ENCODE measurements at regions not wholly inside any gene's neighbourhood (a gene's known extent, or its start where the extent isn't known, plus 50 kb on each side); places are given as distances from the start of the nearest gene placed in this dataset.

DNA sequence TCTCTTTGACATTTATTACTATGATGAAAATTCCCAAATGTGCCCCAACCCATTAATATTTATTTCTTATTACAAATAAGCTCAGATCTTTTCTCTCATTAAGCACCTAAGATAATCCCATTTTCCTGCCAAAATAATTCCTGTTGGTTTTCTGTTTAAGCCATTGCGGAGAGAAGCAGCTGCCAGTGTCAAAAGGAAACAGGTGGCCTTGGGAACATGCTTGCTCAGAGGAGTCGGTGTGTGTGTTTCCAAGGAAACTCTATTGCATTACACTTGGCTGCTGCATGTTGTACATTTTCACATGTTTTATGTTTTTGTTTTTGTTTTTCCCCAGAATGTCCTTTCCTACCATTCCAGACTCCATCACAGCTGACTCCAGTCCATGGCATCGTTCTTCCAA lies 56.4 kb downstream of the CD24 start:
- ChIA-PET POLR2A (no interaction called here), CTCF (no interaction called here)

DNA sequence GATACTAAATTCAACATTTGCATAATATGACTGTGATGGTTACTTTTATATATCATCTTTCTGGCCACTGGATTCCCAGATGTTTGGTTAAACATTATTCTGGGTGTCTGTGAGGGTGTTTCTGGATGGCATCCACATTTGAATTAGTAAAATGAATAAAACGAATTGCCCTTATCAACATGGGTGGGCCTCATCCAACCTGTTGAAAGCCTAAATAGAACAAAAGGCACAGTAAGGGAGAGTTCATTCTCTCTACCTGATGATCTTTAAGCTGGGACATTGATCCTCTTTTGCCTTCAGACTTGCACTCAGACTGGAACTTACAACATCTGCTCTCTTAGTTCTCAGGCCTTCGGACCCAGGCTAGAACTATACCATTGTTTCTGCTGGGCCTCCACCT lies 57.6 kb downstream of the CD24 start:
- POLR2A ChIA-PET = no interaction called here

DNA sequence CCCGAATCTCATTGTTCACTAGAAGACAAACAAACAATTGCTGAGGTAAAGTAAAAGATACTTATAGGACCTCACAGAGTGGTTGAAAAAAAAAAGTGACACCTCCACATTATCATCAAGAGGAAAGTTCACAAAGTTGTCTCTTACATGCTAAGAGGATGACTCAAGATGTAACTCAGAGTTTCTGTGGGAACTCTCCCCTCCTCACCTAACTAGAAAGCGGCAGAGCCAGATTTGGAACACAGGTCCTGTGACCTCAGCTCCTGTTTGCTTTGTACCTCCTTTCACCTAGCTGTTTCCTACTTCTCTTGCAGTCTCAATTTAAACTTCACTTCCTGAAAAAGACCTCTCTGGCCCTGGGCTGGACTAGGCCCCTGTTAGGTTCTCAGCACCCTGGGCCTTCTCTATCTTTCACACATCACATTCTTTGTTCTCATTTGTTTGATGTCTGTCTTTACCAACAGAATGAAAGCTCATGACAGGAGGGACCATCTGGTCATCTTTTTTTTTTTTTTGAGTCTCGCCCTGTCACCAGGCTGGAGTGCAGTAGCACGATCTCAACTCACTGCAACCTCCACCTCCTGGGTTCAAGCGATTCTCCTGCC lies 60.8 kb downstream of the CD24 start:
- ChIA-PET POLR2A (no interaction called here), CTCF (interaction anchor here (0.6 kb wide), 1 partner anchor 49 kb away, joined by 3 read pairs; no protein-coding TSS in a partner anchor)

More for the DNA sequence above, 57.6 kb downstream of the CD24 start:
- CTCF ChIA-PET = no interaction called here

DNA sequence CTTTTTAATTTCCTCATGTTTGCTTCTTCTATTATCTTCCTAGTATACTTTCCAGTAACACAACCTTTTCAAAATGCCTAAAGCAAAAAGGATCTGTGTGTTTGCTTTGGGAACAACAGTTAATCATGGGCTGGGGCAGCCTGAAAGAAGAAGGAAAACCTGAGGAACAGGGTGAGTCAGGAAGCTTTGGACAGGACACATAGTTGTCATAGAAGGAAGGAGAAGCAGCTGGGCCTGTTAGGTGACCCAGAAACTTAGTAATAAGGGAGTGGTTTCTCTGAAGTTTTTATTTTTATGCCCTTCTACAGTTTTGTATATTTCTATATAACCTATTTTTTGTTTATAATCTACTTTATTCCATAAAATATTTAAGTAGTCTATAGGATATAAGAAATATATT lies 61.4 kb downstream of the CD24 start:
- ChIA-PET CTCF (no interaction called here), POLR2A (no interaction called here)

DNA sequence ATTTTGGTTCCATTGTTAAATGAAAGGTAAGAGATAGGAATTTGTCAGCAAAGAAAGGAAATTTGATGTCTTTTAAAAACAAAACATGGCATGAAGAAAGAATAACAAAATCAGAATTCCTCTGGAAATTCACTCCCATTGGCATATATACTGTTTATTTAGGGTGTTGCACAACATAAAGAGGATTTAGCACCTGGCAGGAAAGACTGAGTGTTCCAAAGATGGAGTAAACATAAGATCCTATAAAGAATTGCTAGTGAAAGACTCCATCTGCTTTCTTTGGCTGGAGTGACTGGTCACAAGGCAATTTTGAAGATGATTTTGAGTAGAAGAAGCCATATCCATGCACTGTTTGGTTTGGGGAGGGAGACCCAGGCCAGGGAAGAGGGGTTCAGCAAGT lies 62.4 kb downstream of the CD24 start:
- CTCF ChIA-PET = no interaction called here
- POLR2A ChIA-PET = no interaction called here

DNA sequence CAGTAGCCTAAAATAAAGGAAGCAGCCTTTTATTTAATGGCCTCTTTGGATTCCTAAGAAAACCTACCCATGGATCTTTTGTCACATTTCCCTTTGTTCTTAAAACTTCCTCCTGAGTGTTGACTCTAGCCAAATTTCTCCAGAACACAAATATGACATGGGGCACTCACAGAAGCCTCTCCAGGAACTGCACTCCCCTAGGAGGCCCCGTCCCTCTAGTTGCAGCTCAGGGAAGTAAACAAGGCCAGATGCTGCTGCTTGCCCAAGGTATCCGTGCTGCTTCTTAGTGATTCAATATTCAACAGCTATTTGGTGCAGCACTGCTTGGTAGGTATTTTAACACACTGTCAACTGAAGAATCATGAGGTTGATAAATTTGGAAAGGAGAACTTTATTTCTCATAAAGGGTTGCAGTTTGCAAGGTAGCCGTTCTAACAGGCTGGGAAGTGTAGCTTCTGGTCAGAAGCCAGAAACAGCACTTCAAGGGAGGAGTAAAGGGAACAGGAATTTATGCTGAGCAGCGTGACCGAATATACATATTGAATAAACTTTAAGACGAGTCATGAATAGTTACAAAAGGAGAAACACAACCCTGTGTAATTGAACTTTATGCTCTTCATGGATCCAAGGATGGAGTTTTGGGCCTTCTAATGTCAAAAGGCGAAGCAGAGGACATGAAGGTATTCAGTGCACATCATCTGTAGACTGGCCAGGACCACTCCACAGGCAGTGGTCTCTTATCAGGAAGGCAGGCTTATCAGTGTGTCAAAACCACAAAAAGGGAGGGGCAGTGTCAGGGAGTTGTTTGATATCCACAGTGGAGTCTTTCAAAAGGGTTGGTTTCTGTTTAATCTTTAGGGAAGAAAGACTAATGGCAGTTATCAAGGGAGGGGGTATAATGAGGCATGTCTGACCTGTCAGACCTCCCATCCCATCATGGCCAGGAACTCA lies 63.3 kb downstream of the CD24 start:
- CTCF ChIA-PET = no interaction called here
- POLR2A ChIA-PET = no interaction called here

DNA sequence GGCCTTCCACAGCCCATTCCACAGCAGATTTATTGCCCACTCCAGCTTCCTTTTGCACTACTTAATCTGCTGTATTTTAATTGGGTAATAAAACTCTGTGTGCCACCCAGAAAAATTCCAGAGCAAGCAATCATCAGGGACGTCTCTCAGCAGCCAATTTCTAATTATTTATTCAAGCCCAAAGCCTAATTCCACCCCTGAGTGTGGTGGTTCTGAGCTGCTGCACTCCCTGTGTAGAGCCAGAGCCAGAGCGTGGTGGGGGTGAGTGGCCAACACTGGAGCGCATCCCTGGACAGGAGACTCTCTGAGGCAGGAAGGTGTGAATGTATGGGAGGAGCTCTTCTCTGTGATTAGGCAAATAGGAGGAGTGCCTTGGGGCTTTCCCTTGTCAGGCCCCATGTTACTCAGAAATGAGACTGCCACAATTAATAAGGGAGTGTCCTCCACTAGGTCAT lies 66.1 kb downstream of the CD24 start:
- CTCF ChIA-PET = no interaction called here
- POLR2A ChIA-PET = no interaction called here

DNA sequence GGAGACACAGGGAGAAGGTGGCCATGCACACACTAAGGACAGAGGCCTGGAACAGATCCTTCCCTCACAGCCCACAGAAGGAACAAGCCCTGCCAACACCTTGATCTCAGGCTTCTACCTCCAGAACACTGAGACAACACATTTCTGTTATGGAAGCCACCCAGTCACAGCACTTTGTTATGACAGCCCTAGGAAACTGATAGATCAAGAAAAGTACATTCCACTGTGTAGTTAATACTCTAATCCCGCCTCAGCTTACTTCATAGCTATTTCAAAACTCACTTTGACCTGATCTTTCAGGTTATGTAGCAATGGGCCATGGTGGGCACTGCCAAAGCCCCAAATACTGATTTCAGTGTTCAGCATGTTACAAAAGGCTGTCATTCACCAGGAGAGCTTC lies 66.8 kb downstream of the CD24 start:
- ChIA-PET POLR2A (no interaction called here), CTCF (no interaction called here)

DNA sequence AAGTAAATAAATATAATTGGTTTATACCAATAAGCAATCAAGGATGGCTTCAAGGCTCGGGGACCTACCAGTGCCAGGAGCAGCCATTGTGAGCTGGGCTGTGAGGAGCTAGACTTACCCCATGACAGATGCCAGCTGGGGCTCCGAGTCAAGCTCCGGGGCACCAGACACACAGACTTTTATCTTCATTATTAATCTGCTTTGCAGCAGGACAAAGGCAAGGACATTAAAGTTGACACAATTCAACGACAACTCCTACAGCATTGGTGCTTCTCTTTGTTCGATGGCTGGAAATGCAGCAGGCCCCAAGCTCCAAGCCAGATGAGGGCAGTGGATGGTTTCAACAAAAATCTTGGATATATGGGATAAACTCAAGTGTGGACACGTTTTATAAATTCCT lies 68.3 kb downstream of the CD24 start:
- ChIA-PET CTCF (no interaction called here), POLR2A (no interaction called here)

DNA sequence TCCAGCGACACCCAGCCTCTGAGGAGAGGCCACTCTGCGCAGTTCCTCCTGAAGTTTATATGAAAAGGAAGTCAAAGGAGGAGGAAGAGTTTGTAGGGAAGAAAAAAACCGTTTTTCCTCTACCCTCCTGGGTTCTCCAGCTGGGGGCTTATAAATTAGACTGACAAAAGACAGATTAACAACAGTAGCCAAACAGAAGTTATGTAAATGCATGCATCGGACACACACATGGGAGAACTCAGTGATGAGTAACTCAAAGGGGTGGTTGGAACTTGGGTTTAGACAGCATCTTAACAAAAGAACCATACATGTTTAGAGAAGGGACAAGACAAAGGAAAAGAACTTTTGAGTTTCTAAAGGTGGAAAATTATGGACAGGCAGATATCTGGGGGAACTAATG lies 71.2 kb downstream of the CD24 start:
- ChIA-PET POLR2A (no interaction called here), CTCF (no interaction called here)

DNA sequence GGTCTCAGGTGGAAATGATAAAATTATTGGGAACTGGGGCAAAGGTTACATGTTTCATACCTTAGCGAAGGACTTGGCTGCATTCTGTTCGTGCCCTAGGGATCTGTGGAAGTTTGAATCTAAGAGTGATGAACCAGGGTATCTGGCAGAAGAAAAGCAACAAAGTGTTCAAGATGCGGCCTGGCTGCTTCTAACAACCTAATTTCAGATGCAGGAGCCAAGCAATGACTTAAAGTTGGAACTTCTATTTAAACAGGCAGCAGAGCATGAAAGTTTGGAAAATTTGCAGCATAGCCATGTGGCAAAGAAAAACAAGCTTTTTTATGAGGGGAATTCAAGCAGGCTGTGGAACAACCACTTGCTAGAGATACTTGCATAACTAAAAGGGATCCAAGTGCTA lies 73.5 kb downstream of the CD24 start:
- ChIA-PET CTCF (no interaction called here), POLR2A (no interaction called here)

DNA sequence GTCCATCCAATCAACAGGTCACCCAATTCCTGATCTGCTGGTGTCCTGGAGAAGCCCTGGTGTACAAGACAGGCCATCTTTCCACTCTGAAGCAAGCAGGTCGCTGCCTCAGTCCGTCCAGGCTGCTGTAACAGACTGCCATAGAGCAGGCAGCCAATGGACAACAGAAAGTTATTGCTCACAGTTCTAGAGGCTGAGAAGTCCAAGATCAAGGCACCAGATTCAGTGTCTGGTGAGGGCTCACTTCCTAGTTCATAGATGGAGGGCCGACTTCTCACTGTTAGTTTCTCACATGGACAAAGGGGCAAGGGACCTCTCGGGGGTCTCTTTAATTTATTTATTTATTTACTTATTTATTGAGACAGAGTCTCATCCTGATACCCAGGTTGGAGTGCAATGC lies 74.8 kb downstream of the CD24 start:
- POLR2A ChIA-PET = no interaction called here
- CTCF ChIA-PET = no interaction called here

DNA sequence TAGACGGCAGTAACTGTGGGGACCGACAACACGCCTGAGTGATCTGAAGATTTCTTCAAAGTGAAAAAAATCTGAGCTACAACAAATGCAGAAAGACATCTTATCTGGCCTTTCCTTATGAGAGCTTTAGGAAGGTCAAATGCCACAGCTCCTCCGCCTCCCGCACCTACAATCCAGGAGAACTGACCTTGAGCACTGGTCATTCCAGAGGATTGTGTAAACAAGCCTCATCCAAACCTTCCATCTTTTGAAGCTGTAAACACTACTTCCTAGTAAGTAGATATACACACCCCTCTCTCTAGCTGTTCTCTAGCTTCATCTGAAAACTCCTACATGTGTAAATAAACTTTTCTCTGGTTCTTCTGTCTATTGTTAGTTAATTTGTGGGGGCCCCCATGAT lies 76.9 kb downstream of the CD24 start:
- ChIA-PET POLR2A (no interaction called here), CTCF (no interaction called here)

DNA sequence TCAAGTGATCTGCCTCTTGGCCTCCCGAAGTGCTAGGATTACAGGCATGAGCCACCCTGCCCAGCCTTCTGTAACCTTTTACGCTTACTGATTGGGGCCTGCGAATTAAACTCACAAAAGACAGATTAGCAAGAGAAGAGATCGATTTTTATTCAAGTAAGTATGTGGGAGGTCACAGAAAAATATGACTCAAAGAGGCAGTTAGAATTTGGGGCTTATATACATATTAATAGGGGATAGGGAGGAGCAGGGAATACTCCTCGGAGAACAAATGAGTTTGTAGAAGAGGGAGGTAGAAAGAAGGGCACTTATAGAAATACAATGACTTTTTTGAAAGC lies 78.9 kb downstream of the CD24 start:
- ChIA-PET POLR2A (no interaction called here), CTCF (no interaction called here)

DNA sequence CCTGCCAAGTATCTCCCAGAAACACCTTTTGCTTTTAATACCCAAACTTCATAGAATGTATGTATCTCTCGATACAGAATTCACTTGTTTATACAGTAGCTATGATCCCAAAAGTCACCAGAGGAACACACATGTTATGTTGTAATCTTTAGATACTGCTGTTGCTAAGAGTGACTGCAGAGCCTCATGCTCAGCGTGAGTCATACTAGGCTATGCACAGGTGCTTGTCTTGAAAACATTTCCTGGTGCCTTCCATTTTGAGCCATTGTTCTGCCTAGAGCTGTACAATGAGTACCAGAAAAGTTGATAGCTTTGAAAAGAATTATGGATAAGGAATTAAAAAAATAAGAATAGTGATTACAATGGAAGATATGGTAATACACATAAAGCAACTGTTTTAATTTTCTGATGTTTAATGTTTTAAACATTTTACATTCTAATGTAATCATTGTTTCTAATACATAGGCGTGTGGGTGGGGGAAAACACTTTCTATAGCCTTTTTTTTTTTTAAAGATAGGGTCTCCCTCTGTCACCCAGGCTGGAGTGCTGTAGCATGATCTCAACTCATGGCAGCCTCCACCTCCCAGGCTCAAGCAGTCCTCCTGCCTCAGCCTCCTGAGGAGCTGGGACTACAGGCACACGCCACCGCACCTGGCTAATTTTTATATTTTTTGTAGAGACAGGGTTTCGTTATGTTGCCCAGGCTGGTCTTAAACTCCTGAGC lies 79.4 kb downstream of the CD24 start:
- ChIA-PET POLR2A (no interaction called here), CTCF (no interaction called here)

DNA sequence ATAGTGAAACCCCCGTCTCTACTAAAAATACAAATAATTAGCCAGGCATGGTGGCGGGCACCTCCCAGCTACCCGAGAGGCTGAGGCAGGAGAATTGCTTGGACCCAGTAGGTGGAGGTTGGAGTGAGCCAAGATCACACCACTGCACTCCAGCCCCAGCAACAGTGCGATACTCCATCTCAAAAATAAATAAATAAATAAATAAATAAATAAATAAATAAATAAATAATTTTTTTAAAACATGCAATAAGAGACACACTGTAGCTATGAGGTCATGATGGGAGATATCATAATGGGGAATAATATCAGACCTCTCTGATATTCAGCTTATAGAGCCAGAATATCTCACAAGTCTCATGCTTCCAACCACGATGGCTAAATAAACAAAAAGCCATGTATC lies 82.3 kb downstream of the CD24 start:
- CTCF ChIA-PET = no interaction called here
- POLR2A ChIA-PET = no interaction called here

DNA sequence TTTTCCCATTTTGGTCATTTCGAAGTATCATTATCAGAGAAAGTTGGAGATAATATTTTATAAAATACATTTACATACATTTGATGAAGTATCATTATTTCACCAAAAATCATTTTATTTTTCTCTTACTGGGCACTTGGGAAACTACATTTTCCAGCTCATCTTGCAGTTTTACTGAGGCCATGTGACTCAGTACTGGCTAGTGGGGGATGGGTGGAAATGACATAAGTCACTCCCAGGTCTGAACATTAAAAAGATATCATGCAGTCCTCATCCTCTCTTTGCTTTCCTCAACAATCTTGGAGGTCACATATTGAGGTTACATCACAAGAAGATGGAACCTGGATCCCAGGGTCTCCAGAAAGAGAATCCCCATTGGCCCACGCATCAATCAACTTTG lies 84.1 kb downstream of the CD24 start:
- POLR2A ChIA-PET = no interaction called here

DNA sequence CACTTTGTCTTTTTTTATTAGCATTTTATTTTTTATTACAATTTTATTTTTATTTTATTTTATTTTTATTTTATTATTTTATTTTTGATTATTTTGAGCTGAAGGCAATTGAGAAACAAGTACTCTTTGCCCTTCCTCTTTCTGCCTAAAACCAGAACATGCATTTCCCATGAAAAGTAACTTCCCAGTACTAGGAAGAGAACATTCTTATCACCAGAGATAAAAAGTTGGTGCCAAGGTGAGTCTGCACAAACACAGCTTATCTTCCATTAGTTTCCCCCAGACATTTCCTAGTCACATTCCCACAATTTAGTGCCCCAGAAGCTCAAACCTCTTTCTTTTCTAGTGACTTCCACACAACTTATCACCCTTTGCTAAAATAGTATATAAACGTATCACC lies 84.8 kb downstream of the CD24 start:
- CTCF ChIA-PET = no interaction called here

More for the DNA sequence above, 84.1 kb downstream of the CD24 start:
- CTCF ChIA-PET = no interaction called here

DNA sequence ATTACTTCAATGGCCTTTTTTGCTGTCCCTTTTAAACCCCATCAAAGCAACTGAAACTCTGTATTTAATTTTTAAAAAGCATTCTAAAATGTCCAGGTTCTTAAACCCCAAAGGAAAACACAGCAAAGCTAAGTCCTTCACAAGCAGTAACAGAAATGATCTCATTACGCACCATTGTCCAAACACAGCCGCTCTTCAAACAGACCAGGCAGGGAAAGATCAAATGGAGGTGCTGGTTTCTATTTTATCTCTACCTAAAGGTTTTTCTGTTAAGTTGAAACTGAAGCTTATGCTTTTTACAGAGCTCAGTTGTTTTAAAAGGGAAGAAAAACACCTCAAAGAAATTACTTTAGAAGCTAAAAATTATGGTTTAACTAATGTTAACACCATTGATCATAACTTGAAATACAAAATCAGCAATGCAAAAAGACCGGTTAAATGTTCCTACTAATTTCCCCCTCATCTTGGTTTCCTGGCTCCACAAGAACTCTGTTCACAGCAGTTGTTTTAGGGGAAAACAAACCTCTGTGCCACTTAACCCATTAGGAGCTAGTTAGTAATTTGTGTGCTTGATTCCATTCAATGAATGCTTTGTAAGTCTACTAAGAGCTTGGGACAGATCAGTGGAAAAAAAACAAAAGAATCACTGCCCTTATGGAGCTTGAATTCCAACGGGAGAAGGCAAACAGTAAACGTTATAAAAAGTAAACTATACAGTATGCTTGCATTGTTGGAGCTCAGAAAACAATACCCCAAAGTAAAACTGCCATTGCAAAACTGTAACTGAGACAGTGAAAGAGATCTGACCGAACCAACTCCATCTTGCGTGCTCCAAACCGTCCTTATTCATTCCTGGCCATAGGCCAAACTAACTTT lies 87.4 kb downstream of the CD24 start:
- ChIA-PET POLR2A (no interaction called here), CTCF (interaction anchor here (1.4 kb wide), 1 partner anchor 92 kb away, joined by 3 read pairs; no protein-coding TSS in a partner anchor)

More for the DNA sequence above, 84.8 kb downstream of the CD24 start:
- POLR2A ChIA-PET = no interaction called here
